ENCODE measurements at regions not wholly inside any gene's neighbourhood (a gene's known extent, or its start where the extent isn't known, plus 50 kb on each side); places are given as distances from the start of the nearest gene placed in this dataset.

DNA sequence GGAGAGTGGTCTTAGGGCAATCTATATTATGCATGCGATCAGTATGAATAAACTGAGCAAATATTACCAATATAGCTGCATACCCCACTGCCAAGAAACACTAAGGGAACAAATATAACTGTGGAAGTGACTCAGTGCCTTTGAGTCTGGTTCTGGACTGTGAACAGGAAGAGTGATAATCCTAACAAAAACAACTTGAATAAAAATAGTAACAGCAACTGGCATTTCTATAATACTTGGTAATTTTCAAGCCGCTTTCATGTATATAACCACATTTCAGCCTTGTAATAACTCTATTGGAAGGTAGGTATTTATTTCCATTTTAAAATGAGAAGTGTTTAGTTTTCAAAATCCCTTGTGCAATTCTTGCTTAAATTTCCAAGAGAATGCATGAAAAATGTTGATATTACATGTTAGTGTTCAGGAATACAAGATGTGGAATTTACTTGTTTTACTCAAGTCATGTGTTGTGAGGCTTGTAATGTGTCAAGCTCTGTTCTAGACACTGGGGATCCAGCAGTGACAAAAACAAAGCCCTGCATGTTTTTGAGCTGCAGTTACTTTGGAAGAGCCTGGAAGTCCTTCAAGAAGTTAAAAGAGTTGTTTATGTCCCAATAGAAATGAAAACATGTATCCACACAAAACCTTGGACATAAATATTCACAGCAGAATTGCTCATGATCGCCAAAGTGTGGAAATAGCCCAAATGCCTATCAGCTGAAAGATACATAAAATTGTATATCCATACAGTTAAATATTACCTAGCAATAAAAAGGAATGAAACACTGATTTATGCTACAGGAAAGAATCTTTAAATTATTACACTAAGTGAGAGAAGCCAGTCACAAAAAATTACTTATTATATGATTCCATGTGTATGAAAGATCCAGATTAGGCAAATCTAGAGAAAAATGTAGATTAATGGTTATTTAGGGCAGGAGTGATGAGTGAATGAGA lies 338.1 kb upstream of the TMEM132C start:
- TF ChIP-seq, protein P1, sequence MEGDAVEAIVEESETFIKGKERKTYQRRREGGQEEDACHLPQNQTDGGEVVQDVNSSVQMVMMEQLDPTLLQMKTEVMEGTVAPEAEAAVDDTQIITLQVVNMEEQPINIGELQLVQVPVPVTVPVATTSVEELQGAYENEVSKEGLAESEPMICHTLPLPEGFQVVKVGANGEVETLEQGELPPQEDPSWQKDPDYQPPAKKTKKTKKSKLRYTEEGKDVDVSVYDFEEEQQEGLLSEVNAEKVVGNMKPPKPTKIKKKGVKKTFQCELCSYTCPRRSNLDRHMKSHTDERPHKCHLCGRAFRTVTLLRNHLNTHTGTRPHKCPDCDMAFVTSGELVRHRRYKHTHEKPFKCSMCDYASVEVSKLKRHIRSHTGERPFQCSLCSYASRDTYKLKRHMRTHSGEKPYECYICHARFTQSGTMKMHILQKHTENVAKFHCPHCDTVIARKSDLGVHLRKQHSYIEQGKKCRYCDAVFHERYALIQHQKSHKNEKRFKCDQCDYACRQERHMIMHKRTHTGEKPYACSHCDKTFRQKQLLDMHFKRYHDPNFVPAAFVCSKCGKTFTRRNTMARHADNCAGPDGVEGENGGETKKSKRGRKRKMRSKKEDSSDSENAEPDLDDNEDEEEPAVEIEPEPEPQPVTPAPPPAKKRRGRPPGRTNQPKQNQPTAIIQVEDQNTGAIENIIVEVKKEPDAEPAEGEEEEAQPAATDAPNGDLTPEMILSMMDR (conservative IDR thresholded peaks at IDR 0.05), result no peak
- TF ChIP-seq ZFX (IDR thresholded peaks at IDR 0.05), result no peak

DNA sequence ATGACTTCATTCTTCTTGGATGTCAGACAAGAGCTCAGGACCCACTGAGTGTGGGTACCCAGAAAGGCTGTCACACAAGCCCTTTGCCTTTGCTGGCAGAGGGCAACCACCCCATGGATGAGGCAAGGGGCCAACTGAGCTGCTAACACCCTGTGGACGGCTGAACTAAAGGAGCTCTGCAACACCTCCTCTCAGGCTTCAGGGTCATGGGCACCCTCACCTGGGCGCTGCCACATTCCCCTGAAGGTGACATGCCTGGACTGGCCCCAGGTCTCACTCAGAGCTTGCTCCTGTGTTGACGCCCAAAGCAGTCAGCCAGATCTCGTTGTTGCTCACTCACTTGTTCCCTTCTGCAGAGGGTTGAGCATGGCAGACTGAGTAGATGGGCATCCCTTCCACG lies 336.8 kb upstream of the TMEM132C start:
- no peak overlapping the region for H3K27ac ChIP-seq
- TF ChIP-seq, protein P1 (conservative IDR thresholded peaks at IDR 0.05), result no peak
- no peak for TF ChIP-seq ZFX (IDR thresholded peaks at IDR 0.05)

More for the DNA sequence above, 338.1 kb upstream of the TMEM132C start:
- no peak overlapping the region for H3K27ac ChIP-seq

DNA sequence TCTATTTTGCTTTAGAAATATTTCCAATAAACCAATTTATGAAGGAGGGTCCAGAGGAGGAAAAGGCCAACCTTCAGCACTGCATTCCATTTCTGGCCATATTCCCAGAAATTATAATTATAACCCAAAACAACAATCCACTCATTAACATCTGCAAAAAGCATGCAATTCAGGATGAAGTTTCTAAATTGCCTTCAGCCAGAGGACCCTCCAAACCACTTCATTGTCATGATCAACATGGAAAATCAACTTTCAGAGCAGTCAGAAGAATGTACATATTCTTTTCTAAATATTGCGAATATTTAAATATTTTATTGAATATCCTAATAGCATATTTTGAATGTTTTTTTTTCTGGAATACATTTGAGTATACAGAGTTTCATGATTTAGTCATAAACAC lies 332.6 kb upstream of the TMEM132C start:
- TF ChIP-seq, protein P1 (conservative IDR thresholded peaks at IDR 0.05), result no peak
- TF ChIP-seq ZFX (IDR thresholded peaks at IDR 0.05), result no peak
- no peak overlapping the region for H3K27ac ChIP-seq

DNA sequence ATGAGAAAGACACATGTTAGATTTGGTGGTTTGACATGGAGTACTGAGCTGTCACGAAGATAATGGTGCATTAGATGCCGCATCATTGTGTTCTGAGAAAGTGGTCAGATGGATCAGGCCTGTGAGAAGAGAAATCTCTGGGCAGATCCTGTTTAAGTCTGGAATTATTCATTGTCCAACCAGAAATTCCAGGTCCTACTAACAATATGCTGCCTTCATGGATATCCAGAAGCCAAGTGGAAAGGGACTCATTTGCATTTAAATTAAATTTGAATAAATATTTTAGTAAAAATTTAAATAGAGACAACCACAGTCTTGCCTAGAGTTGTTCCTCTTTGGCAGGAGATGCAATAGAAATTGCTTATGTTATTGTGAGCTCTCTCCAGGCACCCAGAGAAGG lies 330.5 kb upstream of the TMEM132C start:
- TF ChIP-seq, protein P1 (conservative IDR thresholded peaks at IDR 0.05), result no peak
- TF ChIP-seq ZFX (IDR thresholded peaks at IDR 0.05), result no peak
- no peak overlapping the region for H3K27ac ChIP-seq

DNA sequence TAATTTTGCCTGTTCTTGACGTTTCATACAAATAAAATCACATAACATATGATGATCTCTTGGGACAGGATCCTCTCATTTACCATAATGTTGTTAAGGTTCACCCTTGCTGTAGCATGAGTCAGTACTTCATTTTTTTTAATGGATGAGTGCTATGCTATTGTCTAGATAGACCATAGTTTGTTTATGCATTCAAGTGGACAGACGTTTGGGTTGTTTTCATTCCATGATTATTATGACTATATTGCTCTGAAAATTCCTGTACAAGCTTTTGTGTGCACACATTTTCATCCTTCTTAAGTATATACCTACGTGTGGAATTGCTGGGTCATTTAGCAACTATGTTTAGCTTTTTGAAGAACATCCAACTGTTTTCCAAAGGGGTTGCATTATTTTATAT lies 325.6 kb upstream of the TMEM132C start:
- H3K27ac ChIP-seq, result no peak overlapping the region

DNA sequence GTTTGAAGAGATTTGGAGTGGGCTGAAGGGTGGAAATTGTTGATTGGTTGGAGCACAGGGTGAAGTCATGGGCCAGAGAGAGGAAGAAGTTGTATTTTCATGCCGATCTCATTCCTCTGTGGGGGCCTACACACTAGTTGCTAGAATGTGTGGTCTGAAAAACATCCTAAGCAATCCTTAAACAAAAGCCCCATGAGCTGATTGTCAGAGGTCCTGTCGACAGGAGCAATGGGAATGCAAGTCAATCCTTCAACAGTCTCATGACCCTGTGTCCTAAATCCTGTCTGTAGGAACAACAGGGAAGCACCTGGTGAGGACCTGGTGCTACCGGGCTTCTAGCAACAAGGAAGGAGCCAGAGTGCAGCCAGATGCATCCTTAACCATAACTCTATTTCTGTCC lies 324.0 kb upstream of the TMEM132C start:
- TF ChIP-seq, protein P1 (conservative IDR thresholded peaks at IDR 0.05), result no peak
- TF ChIP-seq ZFX (IDR thresholded peaks at IDR 0.05), result no peak
- H3K27ac ChIP-seq, result peak overlapping the region; percentile 57; the same call in 1 of the 2 replicates

More for the DNA sequence above, 325.6 kb upstream of the TMEM132C start:
- TF ChIP-seq, protein P1 (conservative IDR thresholded peaks at IDR 0.05), result no peak
- no peak for TF ChIP-seq ZFX (IDR thresholded peaks at IDR 0.05)

DNA sequence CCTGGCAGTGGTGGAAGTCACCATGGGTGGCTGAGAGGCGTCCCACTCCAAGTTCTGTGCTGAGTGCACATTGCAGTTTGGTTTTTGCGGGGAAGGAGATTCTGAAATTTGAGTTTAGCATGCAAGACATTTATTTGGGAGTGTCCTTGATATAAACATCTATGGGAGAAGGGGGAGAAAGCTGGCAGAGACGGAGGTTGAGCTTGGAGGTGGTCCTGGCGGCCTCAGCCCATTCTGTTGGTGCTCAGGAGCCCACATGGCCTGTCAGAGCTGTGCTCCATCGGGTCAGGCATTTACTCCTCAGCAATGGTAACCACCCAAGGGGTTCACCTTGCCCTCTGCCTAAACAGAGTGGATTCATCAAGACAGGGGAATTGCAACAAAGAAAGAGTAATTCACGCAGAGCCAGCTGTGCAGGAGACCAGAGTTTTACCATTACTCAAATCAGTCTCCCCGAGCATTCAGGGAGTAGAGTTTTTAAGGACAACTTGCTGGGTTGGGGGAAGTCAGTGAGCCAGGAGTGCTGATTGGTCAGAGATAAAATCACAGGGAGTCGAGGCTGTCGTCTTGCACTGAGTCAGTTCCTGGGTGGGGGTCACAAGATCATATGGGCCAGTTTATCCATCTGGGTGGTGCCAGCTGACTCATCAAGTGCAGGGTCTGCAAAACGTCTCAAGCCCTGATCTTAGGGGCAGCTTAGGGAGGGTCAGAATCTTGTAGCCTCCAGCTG lies 323.3 kb upstream of the TMEM132C start:
- H3K27ac ChIP-seq, result peak overlapping the region; percentile 57; the same call in 1 of the 2 replicates
- no peak for TF ChIP-seq ZFX (IDR thresholded peaks at IDR 0.05)
- TF ChIP-seq, protein P1 (conservative IDR thresholded peaks at IDR 0.05), result no peak
